ENCODE measurements at regions not wholly inside any gene's neighbourhood (a gene's known extent, or its start where the extent isn't known, plus 50 kb on each side); places are given as distances from the start of the nearest gene placed in this dataset.

GRCh38 chr2:145597006-145597405 is 1077.1 kb upstream of the ZEB2 start:
- FAIRE-seq (no peak), DNase-seq (ENCODE audit: low spot score in 2 of 2) (no peak)

GRCh38 chr2:145596416-145596815 is 1076.5 kb upstream of the ZEB2 start:
- DNase-seq (ENCODE audit: low spot score in 2 of 2) (no peak), FAIRE-seq (no peak)

- FAIRE-seq (no peak), DNase-seq (ENCODE audit: low spot score in 2 of 2) (no peak)
Observed at GRCh38 chr2:145595296-145595695, 1075.4 kb upstream of the ZEB2 start.

- no peak for DNase-seq (ENCODE audit: low spot score in 2 of 2)
Observed at GRCh38 chr2:145593991-145594614, 1074.2 kb upstream of the ZEB2 start.

GRCh38 chr2:145593280-145593679 is 1073.4 kb upstream of the ZEB2 start:
- FAIRE-seq (no peak), DNase-seq (ENCODE audit: low spot score in 2 of 2) (no peak)

More at GRCh38 chr2:145593991-145594614, 1074.2 kb upstream of the ZEB2 start:
- no peak for FAIRE-seq

GRCh38 chr2:145592361-145592760 is 1072.4 kb upstream of the ZEB2 start:
- no peak for DNase-seq (ENCODE audit: low spot score in 2 of 2)
- no peak for FAIRE-seq

GRCh38 chr2:145591109-145591809 is 1071.3 kb upstream of the ZEB2 start:
- no peak for DNase-seq (ENCODE audit: low spot score in 2 of 2)
- FAIRE-seq: no peak

GRCh38 chr2:145587922-145588321 is 1068.0 kb upstream of the ZEB2 start:
- no peak for DNase-seq (ENCODE audit: low spot score in 2 of 2)
- no peak for FAIRE-seq

GRCh38 chr2:145584353-145584752 is 1064.4 kb upstream of the ZEB2 start:
- no peak for FAIRE-seq
- DNase-seq (ENCODE audit: low spot score in 2 of 2): no peak

- DNase-seq (ENCODE audit: low spot score in 2 of 2): no peak
- FAIRE-seq: no peak
Observed at GRCh38 chr2:145573608-145574007, 1053.7 kb upstream of the ZEB2 start.

GRCh38 chr2:145572238-145572637 is 1052.3 kb upstream of the ZEB2 start:
- FAIRE-seq: no peak
- no peak for DNase-seq (ENCODE audit: low spot score in 2 of 2)

GRCh38 chr2:145569108-145569507 is 1049.2 kb upstream of the ZEB2 start:
- FAIRE-seq: no peak
- DNase-seq (ENCODE audit: low spot score in 2 of 2): no peak

GRCh38 chr2:145563741-145564615 is 1044.1 kb upstream of the ZEB2 start:
- DNase-seq (ENCODE audit: low spot score in 2 of 2): no peak
- FAIRE-seq: no peak

GRCh38 chr2:145561152-145561551 is 1041.2 kb upstream of the ZEB2 start:
- no peak for DNase-seq (ENCODE audit: low spot score in 2 of 2)
- no peak for FAIRE-seq

GRCh38 chr2:145558617-145559350 is 1038.9 kb upstream of the ZEB2 start:
- no peak for FAIRE-seq
- no peak for DNase-seq (ENCODE audit: low spot score in 2 of 2)

- FAIRE-seq (no peak), DNase-seq (ENCODE audit: low spot score in 2 of 2) (no peak)
Observed at GRCh38 chr2:145555360-145555759, 1035.4 kb upstream of the ZEB2 start.

- DNase-seq (ENCODE audit: low spot score in 2 of 2) (no peak), FAIRE-seq (no peak)
Observed at GRCh38 chr2:145551686-145552085, 1031.8 kb upstream of the ZEB2 start.

- no peak for FAIRE-seq
- no peak for DNase-seq (ENCODE audit: low spot score in 2 of 2)
Observed at GRCh38 chr2:145548479-145548878, 1028.6 kb upstream of the ZEB2 start.

GRCh38 chr2:145547620-145548019 is 1027.7 kb upstream of the ZEB2 start:
- no peak for FAIRE-seq
- no peak for DNase-seq (ENCODE audit: low spot score in 2 of 2)

- FAIRE-seq (no peak), DNase-seq (ENCODE audit: low spot score in 2 of 2) (no peak)
Observed at GRCh38 chr2:145546091-145546490, 1026.2 kb upstream of the ZEB2 start.

- no peak for DNase-seq (ENCODE audit: low spot score in 2 of 2)
- FAIRE-seq: no peak
Observed at GRCh38 chr2:145543856-145544255, 1023.9 kb upstream of the ZEB2 start.
